AML-193 (cell line): ENCODE measurements at regions not wholly inside any gene's neighbourhood (a gene's known extent, or its start where the extent isn't known, plus 50 kb on each side); places are given as distances from the start of the nearest gene placed in this dataset.
"Not testable (repeated sequence)": the region's sequence is repeated elsewhere in the genome, so short reads cannot be mapped to it uniquely, and the experiment has no call there.

Source experiments
- DNase-seq, 2 experiments: peaks; one replicate each; lab custom pipeline; 2025; lab: John Stamatoyannopoulos, UW

GRCh38 chr7:15813448-15813847, 127.0 kb upstream of the MEOX2 start:
- no peak for DNase-seq

- DNase-seq = not testable (repeated sequence)
Measured at GRCh38 chr7:15810383-15810782, 123.9 kb upstream of the MEOX2 start.

GRCh38 chr7:15809936-15810335, 123.5 kb upstream of the MEOX2 start:
- not testable (repeated sequence) for DNase-seq

GRCh38 chr7:15805891-15806290, 119.4 kb upstream of the MEOX2 start:
- DNase-seq = no peak

DNA sequence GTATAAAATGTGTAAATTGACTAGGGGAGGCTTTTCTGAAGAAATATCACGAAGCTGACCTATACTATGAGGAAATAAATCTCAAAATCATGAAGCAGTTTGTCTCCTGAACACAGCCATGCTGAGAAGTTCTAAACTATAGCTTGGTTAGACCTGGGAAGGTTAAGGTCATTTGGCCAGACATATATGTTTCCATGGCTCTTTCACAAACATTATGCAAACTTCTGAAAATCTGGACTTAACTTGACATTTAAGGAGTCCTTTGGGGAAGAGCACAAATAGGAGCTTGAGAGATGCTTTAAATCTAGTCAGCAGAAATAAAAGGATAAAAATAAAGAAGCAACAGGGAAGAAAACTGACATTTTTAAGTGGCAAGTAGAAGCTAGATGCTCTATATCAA, 115.9 kb upstream of the MEOX2 start:
- DNase-seq = no peak

- DNase-seq = no peak
Measured at GRCh38 chr7:15801551-15801950, 115.1 kb upstream of the MEOX2 start.

DNA sequence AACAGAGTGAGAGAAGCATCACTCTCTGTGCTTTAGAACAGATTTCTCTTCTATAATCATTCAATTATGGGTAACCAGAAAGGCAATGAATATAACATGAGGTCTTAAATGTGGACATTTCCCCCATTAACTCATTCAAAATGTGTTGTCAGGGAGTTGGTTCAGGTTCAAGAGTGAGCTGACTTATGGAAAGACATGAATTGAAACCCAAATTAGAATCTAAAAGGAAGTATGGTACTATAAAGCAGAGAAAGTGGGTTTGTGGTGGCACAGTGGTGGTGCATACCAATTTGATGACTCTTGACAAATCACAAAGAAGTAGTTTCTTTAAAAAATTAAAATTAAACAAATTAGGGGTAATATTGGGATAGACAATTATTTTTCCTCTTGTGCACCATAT, 114.6 kb upstream of the MEOX2 start:
- DNase-seq = no peak

DNA sequence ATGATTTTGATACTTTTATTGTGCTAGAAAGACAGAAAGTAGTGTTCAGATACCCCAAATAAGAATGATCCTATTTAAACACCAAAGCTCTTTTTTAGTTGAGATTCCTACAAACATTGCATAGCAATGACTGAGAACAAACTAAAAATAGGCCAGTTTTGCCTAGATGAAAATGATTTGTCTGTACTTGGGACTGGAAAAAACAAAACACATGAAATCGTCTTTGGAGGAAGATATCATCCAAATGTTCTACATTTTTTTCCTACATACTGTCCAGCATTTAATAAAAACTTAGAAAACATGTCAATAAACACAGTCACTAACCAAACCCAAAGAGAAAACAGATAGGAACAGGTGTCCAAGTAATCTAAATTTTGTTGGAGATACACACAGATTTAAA, 111.6 kb upstream of the MEOX2 start:
- no peak for DNase-seq

DNA sequence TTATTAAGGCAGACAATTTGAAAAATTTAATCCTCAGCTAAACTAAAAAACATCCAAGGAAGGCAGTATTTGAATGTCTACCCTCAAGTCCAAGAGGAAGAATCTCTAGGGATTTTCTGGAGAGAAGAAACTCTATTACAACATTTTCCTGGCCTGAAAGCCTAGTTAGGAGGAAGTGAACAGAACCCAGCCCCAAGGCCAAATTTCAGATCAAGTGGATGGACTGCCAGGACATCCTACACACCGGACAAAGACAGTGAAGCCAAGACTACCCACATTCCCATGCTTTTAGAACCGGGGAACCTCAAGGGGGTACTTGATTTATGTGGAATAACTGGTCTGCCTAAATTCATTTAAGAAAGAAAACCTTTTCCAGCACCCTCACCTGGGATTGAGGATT, 108.9 kb upstream of the MEOX2 start:
- no peak for DNase-seq

- no peak for DNase-seq
Measured at GRCh38 chr7:15794801-15795200, 108.3 kb upstream of the MEOX2 start.

DNA sequence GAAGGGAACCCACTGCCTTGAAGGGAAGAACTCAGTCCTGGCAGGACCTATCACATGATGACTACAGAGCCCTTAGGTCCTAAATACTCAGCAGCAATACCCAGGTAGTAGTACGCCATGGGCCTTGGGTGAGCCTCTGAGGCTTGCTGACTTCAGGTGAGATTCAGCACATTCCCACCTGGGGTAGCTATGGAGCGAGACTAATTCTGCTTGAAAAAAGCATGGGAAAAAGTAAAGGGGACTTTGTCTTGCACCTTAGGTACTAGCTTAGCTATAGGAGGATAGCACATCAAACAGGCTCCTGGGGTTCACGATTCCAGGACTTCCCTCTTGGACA, 98.2 kb upstream of the MEOX2 start:
- DNase-seq = no peak

- no peak for DNase-seq
Measured at GRCh38 chr7:15783987-15784693, 97.7 kb upstream of the MEOX2 start.

DNA sequence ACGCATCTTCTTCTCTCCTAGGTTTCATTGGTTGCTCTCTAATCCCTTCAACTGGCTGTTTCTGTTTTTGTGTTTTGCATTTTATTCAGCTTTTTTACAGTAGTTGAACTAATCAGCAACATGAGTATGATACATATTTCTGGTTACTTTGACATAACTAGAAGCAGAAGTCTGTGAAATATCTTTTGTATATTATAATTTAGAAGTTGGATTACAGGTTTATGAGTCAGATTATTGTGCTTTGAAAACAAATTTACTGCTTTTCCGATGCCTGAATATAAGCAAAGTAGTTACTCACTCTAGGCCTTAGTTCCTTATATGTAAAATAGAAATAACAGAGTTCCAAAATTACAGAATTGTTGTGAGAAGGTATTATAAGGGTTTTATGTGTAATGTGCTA, 96.2 kb upstream of the MEOX2 start:
- DNase-seq = no peak

DNA sequence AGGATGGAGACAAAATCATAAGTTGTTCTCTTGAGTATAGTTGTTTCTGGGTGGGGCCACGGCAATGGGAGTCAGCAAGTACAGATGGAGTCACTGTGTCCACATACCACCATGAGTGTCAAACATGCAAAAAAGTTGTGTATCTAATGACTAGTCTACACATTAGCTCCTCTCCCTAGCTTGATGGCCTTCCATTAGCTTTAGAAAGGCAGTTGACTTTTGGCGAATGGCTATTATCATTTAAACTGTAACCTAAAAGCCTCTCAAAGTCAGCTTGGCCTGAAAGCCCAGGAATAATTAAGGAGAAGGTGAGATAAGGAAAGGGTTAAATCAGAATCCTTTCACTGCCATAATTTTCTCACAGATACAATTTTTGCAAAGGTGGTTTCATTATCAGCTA, 95.5 kb upstream of the MEOX2 start:
- DNase-seq = no peak

DNA sequence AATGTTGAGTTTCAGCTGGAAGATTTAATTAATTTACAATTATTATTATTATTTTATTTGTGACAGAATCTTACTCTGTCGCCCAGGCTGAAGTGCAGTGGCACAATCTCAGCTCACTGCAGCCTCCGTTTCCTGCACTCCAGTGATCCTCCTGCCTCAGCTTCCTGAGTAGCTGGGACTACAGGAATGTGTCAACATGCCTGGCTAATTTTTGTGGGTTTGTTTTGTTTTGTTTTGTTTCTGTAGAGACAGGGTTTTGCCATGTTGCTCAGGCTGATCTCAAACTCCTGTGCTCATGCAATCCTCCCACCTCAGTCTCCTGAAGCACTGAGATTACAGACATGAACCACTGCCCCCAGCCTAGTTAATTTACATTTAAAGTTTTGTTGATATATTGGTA, 93.8 kb upstream of the MEOX2 start:
- DNase-seq = no peak

- DNase-seq = no peak
Measured at GRCh38 chr7:15778191-15778590, 91.7 kb upstream of the MEOX2 start.

GRCh38 chr7:15765753-15766152, 79.3 kb upstream of the MEOX2 start:
- no peak for DNase-seq

DNA sequence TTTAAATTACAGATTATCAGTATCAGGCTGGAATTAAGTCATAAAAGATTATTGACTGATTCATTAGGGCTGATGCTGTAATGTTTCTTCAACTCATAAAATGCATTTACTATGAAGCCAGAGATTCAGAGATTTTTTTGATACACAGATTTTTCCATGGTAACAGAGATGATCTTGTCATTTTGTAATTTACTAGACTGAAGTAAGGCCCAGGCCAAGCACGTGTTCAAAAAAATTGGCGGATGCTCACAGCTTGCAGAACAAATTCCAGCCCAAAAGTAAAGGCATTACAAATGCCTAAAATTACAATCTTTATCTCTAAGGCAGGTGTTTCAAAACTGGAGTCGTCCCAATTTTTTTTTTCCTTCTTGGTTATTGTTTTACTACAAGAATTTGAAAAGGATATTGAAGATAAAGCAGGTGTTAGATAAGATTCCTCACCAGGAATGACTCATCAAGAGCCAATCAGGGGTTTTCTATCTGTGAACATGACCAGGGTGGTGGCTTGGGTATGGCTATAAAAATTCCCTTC, 78.4 kb upstream of the MEOX2 start:
- DNase-seq = no peak

DNA sequence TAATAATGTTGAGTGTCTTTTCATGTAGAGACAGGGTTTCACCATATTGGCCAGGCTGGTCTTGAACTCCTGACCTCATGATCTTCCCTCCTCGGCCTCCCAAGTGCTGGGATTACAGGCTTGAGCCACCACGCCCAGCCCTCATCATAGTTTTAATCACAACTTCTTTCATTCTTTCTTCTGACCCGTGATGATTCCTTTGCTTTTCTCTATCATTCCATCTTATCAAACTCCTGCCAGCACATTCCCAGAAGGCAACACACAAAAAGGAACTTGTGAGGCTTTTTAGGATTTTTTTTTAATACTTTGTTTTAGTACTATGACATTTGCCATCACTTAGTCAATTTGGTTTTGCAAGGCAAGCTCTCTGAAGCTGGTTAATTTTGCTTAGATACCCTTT, 77.5 kb upstream of the MEOX2 start:
- no peak for DNase-seq

DNA sequence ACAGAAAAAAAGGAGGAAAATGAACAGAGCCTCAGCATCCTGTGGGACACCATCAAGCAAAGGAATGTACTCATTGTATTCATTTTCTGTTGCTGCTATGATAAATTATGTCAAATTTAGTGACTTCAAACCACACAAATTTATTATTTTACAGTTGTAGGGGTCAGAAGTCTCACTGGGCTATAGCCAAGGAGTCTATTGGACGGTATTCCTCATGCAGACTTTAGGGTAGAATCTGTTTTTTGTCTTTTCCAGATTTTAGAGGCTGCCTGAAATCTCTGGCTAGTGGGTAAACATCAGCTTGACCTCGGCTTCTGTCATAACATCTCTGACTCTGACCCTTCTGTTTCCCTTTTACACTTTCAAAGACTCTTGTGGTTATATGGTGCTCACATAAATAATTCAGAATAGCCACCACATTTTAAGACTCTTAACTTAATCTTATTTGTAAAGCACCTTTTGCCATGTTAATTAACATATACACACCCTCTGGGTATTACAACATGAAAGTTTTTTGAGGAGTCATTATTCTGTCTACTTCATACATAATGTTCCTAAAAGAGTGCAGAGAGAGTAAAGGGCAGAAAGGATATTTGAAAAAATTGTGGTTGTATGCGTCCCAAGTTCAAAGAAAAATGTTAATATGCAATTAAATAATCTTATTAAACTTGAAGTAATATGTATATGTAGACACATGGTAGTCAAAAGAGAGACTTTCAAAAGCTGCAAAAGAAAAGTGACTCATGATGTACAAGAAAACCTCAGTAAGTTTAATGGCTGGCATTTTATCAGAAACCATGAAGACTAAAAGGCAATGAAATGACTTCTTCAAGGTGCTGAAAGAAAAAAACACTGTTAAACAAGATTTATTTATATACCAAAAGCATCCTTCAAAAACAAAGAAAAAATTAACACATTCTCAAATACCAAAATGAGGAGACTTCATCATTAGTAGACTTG, 70.8 kb upstream of the MEOX2 start:
- DNase-seq = no peak

DNA sequence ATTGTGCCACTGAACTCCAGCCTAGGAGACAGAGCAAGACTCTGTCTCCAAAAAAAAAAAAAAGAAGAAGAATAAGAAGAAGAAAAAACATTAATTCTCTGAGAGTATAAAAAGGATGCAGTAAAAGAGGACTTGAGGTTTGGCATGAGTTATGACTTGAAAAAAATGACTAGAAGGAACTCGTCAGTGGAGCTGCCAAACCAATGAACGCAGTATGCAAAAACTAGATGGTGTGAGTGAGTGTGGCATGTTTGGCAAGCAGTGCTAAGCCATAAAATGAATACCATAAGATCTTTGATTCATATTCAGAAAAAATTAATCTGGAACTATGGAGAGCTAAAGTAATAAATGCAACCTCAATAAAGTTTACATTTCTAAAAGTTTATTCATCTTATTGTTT, 68.6 kb upstream of the MEOX2 start:
- no peak for DNase-seq

GRCh38 chr7:15753887-15754579, 67.5 kb upstream of the MEOX2 start:
- no peak for DNase-seq

DNA sequence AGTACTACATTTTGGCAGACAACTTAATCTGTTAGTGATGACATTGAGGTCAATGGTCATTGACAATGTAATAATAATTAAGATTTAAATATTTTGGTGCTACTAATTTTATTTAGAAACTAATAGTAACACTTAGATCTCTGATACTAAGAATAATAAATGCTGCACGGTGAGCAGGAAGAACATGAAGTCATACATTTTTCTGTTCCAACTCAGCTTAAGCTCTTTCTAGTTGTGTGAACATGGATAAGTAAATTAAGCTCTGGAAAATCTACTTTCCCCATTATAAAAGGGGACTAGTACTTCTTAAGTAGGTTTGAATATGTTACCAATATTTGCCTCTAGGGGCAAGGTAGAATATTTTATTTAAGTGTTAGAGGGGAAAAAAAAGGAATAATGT, 65.9 kb upstream of the MEOX2 start:
- no peak for DNase-seq
